HG03066 (cell line): ENCODE measurements at regions not wholly inside any gene's neighbourhood (a gene's known extent, or its start where the extent isn't known, plus 50 kb on each side); places are given as distances from the start of the nearest gene placed in this dataset.

Source experiments
- ATAC-seq: cut with Tn5 transposase; IDR thresholded peaks from one replicate; pipeline ENCODE4 v1.9.1; 2021; ENCODE audit warnings: low read depth; ENCODE audit not compliant: unreplicated experiment

- ATAC-seq = no peak
Measured at GRCh38 chr6:125534430-125535263, 214.8 kb upstream of the HEY2 start.

GRCh38 chr6:125537090-125537489 lies 212.3 kb upstream of the HEY2 start:
- no peak for ATAC-seq

- no peak for ATAC-seq
Measured at GRCh38 chr6:125539892-125540291, 209.5 kb upstream of the HEY2 start.

- no peak for ATAC-seq
Measured at GRCh38 chr6:125544819-125545218, 204.6 kb upstream of the HEY2 start.

- no peak for ATAC-seq
Measured at GRCh38 chr6:125546841-125547251, 202.6 kb upstream of the HEY2 start.

GRCh38 chr6:125547381-125547780 lies 202.1 kb upstream of the HEY2 start:
- ATAC-seq = no peak

GRCh38 chr6:125549202-125549884 lies 200.1 kb upstream of the HEY2 start:
- no peak for ATAC-seq

GRCh38 chr6:125550892-125551291 lies 198.5 kb upstream of the HEY2 start:
- ATAC-seq = no peak

- ATAC-seq = no peak
Measured at GRCh38 chr6:125552819-125553218, 196.6 kb upstream of the HEY2 start.

GRCh38 chr6:125554456-125554855 lies 195.0 kb upstream of the HEY2 start:
- no peak for ATAC-seq

- ATAC-seq = no peak
Measured at GRCh38 chr6:125558241-125558843, 191.1 kb upstream of the HEY2 start.

GRCh38 chr6:125558907-125559306 lies 190.5 kb upstream of the HEY2 start:
- ATAC-seq = no peak

- ATAC-seq = no peak
Measured at GRCh38 chr6:125562156-125562555, 187.3 kb upstream of the HEY2 start.

- no peak for ATAC-seq
Measured at GRCh38 chr6:125564941-125565340, 184.5 kb upstream of the HEY2 start.

GRCh38 chr6:125567407-125567806 lies 182.0 kb upstream of the HEY2 start:
- no peak for ATAC-seq

GRCh38 chr6:125568609-125569008 lies 180.8 kb upstream of the HEY2 start:
- ATAC-seq = no peak

GRCh38 chr6:125570526-125570925 lies 178.9 kb upstream of the HEY2 start:
- ATAC-seq = no peak

- ATAC-seq = no peak
Measured at GRCh38 chr6:125571207-125571755, 178.2 kb upstream of the HEY2 start.

GRCh38 chr6:125574604-125575003 lies 174.8 kb upstream of the HEY2 start:
- ATAC-seq = no peak

- ATAC-seq = no peak
Measured at GRCh38 chr6:125577124-125577662, 172.2 kb upstream of the HEY2 start.

- ATAC-seq = no peak
Measured at GRCh38 chr6:125584468-125584939, 164.9 kb upstream of the HEY2 start.
